Activated CD4-positive, CD25-positive, alpha-beta regulatory T cell treated with anti-CD3 and anti-CD28 coated beads, Interleukin-2, amount 50 U/mL, for 16 hours (primary cell): ENCODE measurements at regions not wholly inside any gene's neighbourhood (a gene's known extent, or its start where the extent isn't known, plus 50 kb on each side); places are given as distances from the start of the nearest gene placed in this dataset.
A peak's percentile ranks its signal among the peaks of the same experiment; 100 is the strongest.

Experiments
- DNase-seq: peaks from one replicate; pipeline ENCODE4 v3.0.0-alpha.2; 2020; ENCODE audit warnings: low read depth, low spot score

- no peak for DNase-seq
Measured at GRCh38 chr3:94179059-94179458, 116.2 kb downstream of the NSUN3 start.

- DNase-seq, result no peak
Measured at GRCh38 chr3:94183551-94183950, 120.7 kb downstream of the NSUN3 start.

- no peak for DNase-seq
Measured at GRCh38 chr3:94184781-94185180, 121.9 kb downstream of the NSUN3 start.

- no peak for DNase-seq
Measured at GRCh38 chr3:94185753-94186152, 122.9 kb downstream of the NSUN3 start.

GRCh38 chr3:94187697-94188096 lies 124.8 kb downstream of the NSUN3 start:
- DNase-seq, result no peak

- no peak for DNase-seq
Measured at GRCh38 chr3:94195381-94195780, 132.5 kb downstream of the NSUN3 start.

- no peak for DNase-seq
Measured at GRCh38 chr3:94206291-94206690, 143.4 kb downstream of the NSUN3 start.

GRCh38 chr3:94210256-94210655 lies 147.4 kb downstream of the NSUN3 start:
- no peak for DNase-seq

- DNase-seq, result no peak
Measured at GRCh38 chr3:94217406-94217805, 154.5 kb downstream of the NSUN3 start.

GRCh38 chr3:94220426-94220825 lies 157.6 kb downstream of the NSUN3 start:
- no peak for DNase-seq

GRCh38 chr3:94221829-94222228 lies 159.0 kb downstream of the NSUN3 start:
- DNase-seq, result no peak

- no peak for DNase-seq
Measured at GRCh38 chr3:94225148-94225865, 162.4 kb downstream of the NSUN3 start.

- DNase-seq, result no peak
Measured at GRCh38 chr3:94226078-94226477, 163.2 kb downstream of the NSUN3 start.

GRCh38 chr3:94232921-94233320 lies 170.1 kb downstream of the NSUN3 start:
- DNase-seq, result no peak

- no peak for DNase-seq
Measured at GRCh38 chr3:94234177-94234788, 171.4 kb downstream of the NSUN3 start.

GRCh38 chr3:94241986-94242385 lies 179.1 kb downstream of the NSUN3 start:
- DNase-seq, result no peak

- DNase-seq, result no peak
Measured at GRCh38 chr3:94246171-94246570, 183.3 kb downstream of the NSUN3 start.

- no peak for DNase-seq
Measured at GRCh38 chr3:94248042-94248441, 185.2 kb downstream of the NSUN3 start.

GRCh38 chr3:94249491-94250079 lies 186.7 kb downstream of the NSUN3 start:
- peak; percentile 1 for DNase-seq

- DNase-seq, result no peak
Measured at GRCh38 chr3:94251566-94251965, 188.7 kb downstream of the NSUN3 start.

- no peak for DNase-seq
Measured at GRCh38 chr3:94252316-94252715, 189.5 kb downstream of the NSUN3 start.

GRCh38 chr3:94256888-94257813 lies 194.3 kb downstream of the NSUN3 start:
- no peak for DNase-seq
